Vagina (tissue), 2 donors: ENCODE measurements at regions not wholly inside any gene's neighbourhood (a gene's known extent, or its start where the extent isn't known, plus 50 kb on each side); places are given as distances from the start of the nearest gene placed in this dataset.

Experiments
- DNase-seq, 2 donors: peaks; one replicate each; pipeline ENCODE4 v3.0.0-alpha.2; 2017; ENCODE audit errors: extremely low spot score in 2 of 2
- H3K27ac ChIP-seq: fragments of 200-600 bp; sonication (generic); one replicate; pipeline ENCODE4 v1.5.1; 2019
- H3K27me3 ChIP-seq: fragments of 200-600 bp; sonication (generic); one replicate; pipeline ENCODE4 v1.5.1; 2019
- H3K36me3 ChIP-seq, 2 donors: fragments of 200-600 bp; sonication (generic); one replicate each; pipeline ENCODE4 v1.5.1; 2017 to 2019
- H3K4me1 ChIP-seq: fragments of 200-600 bp; sonication (generic); one replicate; pipeline ENCODE4 v1.5.1; 2019
- H3K4me3 ChIP-seq, 2 donors: fragments of 200-600 bp; sonication (generic); 1 replicate in 1 of 2; 2 replicates in 1 of 2; pipeline ENCODE4 v1.5.1; 2016 to 2019
- H3K9me3 ChIP-seq: fragments of 200-600 bp; sonication (generic); one replicate; pipeline ENCODE4 v1.5.1; 2019
- CTCF ChIP-seq, 3 experiments: fragments of 450-650 bp in 2 of 3; fragments of 200-600 bp in 1 of 3; sonication (generic) in 1 of 3; IDR thresholded peaks; one replicate each; pipeline ENCODE4 v1.5.1; 2017 to 2019; ENCODE audit warnings: antibody characterized with exemption in 3 of 3, mild to moderate bottlenecking in 2 of 3, moderate library complexity in 2 of 3
- POLR2A ChIP-seq, 2 donors: fragments of 450-650 bp; IDR thresholded peaks; one replicate each; pipeline ENCODE4 v1.6.1; 2017; ENCODE audit warnings: antibody characterized with exemption in 2 of 2, mild to moderate bottlenecking in 2 of 2, moderate library complexity in 2 of 2
- POLR2AphosphoS5 ChIP-seq, 2 donors: sonication (generic); formaldehyde crosslinking; IDR thresholded peaks; one replicate each; pipeline ENCODE4 v1.9.0; 2017; ENCODE audit warnings: antibody characterized with exemption in 2 of 2, mild to moderate bottlenecking in 2 of 2, low read depth in 1 of 2; ENCODE audit not compliant: insufficient read depth in 1 of 2
- intact Hi-C: fragments of 100-400 bp; cut with DNase I; formaldehyde crosslinking; loops from one replicate; pipeline ENCODE4 v1.15.1; 2023

GRCh38 chr9:71562140-71562539 lies 206.2 kb downstream of the CEMIP2 start:
- no peaks in the 10 kb centered on the region for H3K27me3 ChIP-seq
- no peaks in the 10 kb centered on the region for H3K4me1 ChIP-seq
- no peaks in the 10 kb centered on the region for H3K36me3 ChIP-seq
- intact Hi-C loops = no loop called here
- DNase-seq = no peak
- no peaks in the 10 kb centered on the region for H3K9me3 ChIP-seq
- no peak overlapping the region for H3K27ac ChIP-seq
- no peak overlapping the region for H3K4me3 ChIP-seq
- TF ChIP-seq POLR2A (IDR thresholded peaks at IDR 0.05) (no peak), POLR2AphosphoS5 (IDR thresholded peaks at IDR 0.05; ENCODE audit: insufficient read depth in 1 of 2, low read depth in 1 of 2) (no peak), CTCF (IDR thresholded peaks at IDR 0.05) (no peak)

GRCh38 chr9:71557310-71557709 lies 211.0 kb downstream of the CEMIP2 start:
- Histone ChIP-seq H3K27ac (no peak overlapping the region), H3K4me1 (no peaks in the 10 kb centered on the region), H3K36me3 (no peaks in the 10 kb centered on the region), H3K27me3 (no peaks in the 10 kb centered on the region), H3K4me3 (no peak overlapping the region), H3K9me3 (no peaks in the 10 kb centered on the region)
- intact Hi-C loops = no loop called here
- TF ChIP-seq POLR2A (IDR thresholded peaks at IDR 0.05) (no peak), CTCF (IDR thresholded peaks at IDR 0.05) (no peak), POLR2AphosphoS5 (IDR thresholded peaks at IDR 0.05; ENCODE audit: insufficient read depth in 1 of 2, low read depth in 1 of 2) (no peak)
- no peak for DNase-seq

- Histone ChIP-seq H3K36me3 (no peaks in the 10 kb centered on the region), H3K9me3 (no peaks in the 10 kb centered on the region), H3K27ac (no peak overlapping the region), H3K27me3 (no peaks in the 10 kb centered on the region), H3K4me1 (no peaks in the 10 kb centered on the region), H3K4me3 (no peak overlapping the region)
- intact Hi-C loops = no loop called here
- TF ChIP-seq POLR2A (IDR thresholded peaks at IDR 0.05) (no peak), POLR2AphosphoS5 (IDR thresholded peaks at IDR 0.05; ENCODE audit: insufficient read depth in 1 of 2, low read depth in 1 of 2) (no peak), CTCF (IDR thresholded peaks at IDR 0.05) (no peak)
- DNase-seq = no peak
Measured at GRCh38 chr9:71552480-71552879, 215.8 kb downstream of the CEMIP2 start.

GRCh38 chr9:71549023-71549422 lies 219.3 kb downstream of the CEMIP2 start:
- no peak for DNase-seq
- Histone ChIP-seq H3K27ac (no peak overlapping the region), H3K4me1 (no peaks in the 10 kb centered on the region), H3K4me3 (no peak overlapping the region), H3K36me3 (no peaks in the 10 kb centered on the region), H3K9me3 (no peaks in the 10 kb centered on the region), H3K27me3 (no peaks in the 10 kb centered on the region)
- intact Hi-C loops = no loop called here
- no peak for TF ChIP-seq POLR2AphosphoS5 (IDR thresholded peaks at IDR 0.05; ENCODE audit: insufficient read depth in 1 of 2, low read depth in 1 of 2)
- TF ChIP-seq POLR2A (IDR thresholded peaks at IDR 0.05) = no peak
- TF ChIP-seq CTCF (IDR thresholded peaks at IDR 0.05) = no peak

- intact Hi-C loops = no loop called here
- TF ChIP-seq POLR2AphosphoS5 (IDR thresholded peaks at IDR 0.05; ENCODE audit: insufficient read depth in 1 of 2, low read depth in 1 of 2) (no peak), CTCF (IDR thresholded peaks at IDR 0.05) (no peak), POLR2A (IDR thresholded peaks at IDR 0.05) (no peak)
Measured at GRCh38 chr9:71544464-71544863, 223.8 kb downstream of the CEMIP2 start.

More at GRCh38 chr9:71544464-71544863, 223.8 kb downstream of the CEMIP2 start:
- Histone ChIP-seq H3K27ac (no peak overlapping the region), H3K9me3 (no peaks in the 10 kb centered on the region), H3K4me1 (no peaks in the 10 kb centered on the region), H3K4me3 (no peak overlapping the region), H3K27me3 (no peaks in the 10 kb centered on the region), H3K36me3 (no peaks in the 10 kb centered on the region)
- DNase-seq = no peak
